MM.1S (cell line): ENCODE measurements at regions not wholly inside any gene's neighbourhood (a gene's known extent, or its start where the extent isn't known, plus 50 kb on each side); places are given as distances from the start of the nearest gene placed in this dataset.

Experiments used
- CTCF ChIP-seq: fragments of 300-600 bp; sonication (generic); IDR thresholded peaks from 2 replicates; pipeline ENCODE4 v1.5.1; 2016; ENCODE audit warnings: antibody characterized with exemption, low read length, mixed read lengths
- EZH2 ChIP-seq: fragments of 300-600 bp; sonication (generic); optimal IDR thresholded peaks from 2 replicates; pipeline ENCODE3; 2017; ENCODE audit warnings: low read depth, mild to moderate bottlenecking, antibody characterized with exemption, low read length, mixed read lengths

GRCh38 chr12:124115496-124115895 lies 142.5 kb downstream of the ZNF664 start:
- TF ChIP-seq CTCF (no peak), EZH2 (no peak)
